NT2/D1 (cell line): ENCODE measurements at regions not wholly inside any gene's neighbourhood (a gene's known extent, or its start where the extent isn't known, plus 50 kb on each side); places are given as distances from the start of the nearest gene placed in this dataset.

Source experiments
- SUZ12 ChIP-seq: IDR thresholded peaks from 2 replicates; pipeline ENCODE4 v1.6.1; 2011; ENCODE audit not compliant: insufficient read length, insufficient read depth; ENCODE audit errors: extremely low read depth
- ZNF274 ChIP-seq: IDR thresholded peaks from 2 replicates; pipeline ENCODE4 v1.6.1; 2011; ENCODE audit warnings: mild to moderate bottlenecking, low read depth, low read length

DNA sequence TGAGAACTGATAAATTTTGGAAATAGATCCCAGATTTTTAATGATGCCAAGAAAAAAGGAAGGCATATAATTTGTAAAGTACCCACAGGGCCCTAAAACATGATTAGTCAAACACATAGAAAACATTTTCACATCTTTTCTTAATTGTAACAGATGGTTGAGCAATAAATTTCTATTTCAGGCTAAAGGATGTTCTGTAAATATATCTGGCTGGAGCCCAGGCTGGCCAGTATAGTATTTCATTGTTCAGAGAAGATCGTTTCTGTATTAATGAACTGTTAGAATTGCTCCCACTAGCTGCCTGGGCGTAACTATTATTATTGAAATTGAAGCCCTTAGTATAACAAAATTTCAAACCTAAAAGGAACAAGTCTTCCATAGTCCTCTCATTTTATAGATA is 105.3 kb upstream of the SMC2 start:
- TF ChIP-seq ZNF274 = no peak
- TF ChIP-seq SUZ12 = no peak
